GM18499 (cell line): ENCODE measurements at regions not wholly inside any gene's neighbourhood (a gene's known extent, or its start where the extent isn't known, plus 50 kb on each side); places are given as distances from the start of the nearest gene placed in this dataset.

Experiments used
- ATAC-seq: cut with Tn5 transposase; IDR thresholded peaks from one replicate; pipeline ENCODE4 v1.9.1; 2021; ENCODE audit warnings: moderate number of reproducible peaks; ENCODE audit not compliant: insufficient read depth, unreplicated experiment

- no peak for ATAC-seq
Observed at GRCh38 chr2:184541591-184541990, 56.7 kb upstream of the ZNF804A start.

GRCh38 chr2:184543832-184544231, 54.5 kb upstream of the ZNF804A start:
- no peak for ATAC-seq
